SJSA1 (cell line): ENCODE measurements at regions not wholly inside any gene's neighbourhood (a gene's known extent, or its start where the extent isn't known, plus 50 kb on each side); places are given as distances from the start of the nearest gene placed in this dataset.

Source experiments
- DNase-seq, 2 experiments: peaks; one replicate each; pipeline ENCODE4 v3.0.0-alpha.2; 2015 to 2020; ENCODE audit warnings: low spot score in 2 of 2, low read depth in 1 of 2
- H3K27ac ChIP-seq: fragments of 250-450 bp; sonication (Bioruptor Pico); 2 replicates; pipeline ENCODE4 v1.5.1; 2020; ENCODE audit warnings: mild to moderate bottlenecking, moderate library complexity
- H3K27me3 ChIP-seq: fragments of 250-450 bp; sonication (Bioruptor Pico); replicated peaks from 2 replicates; pipeline ENCODE4 v1.5.1; 2020; ENCODE audit warnings: mild to moderate bottlenecking, moderate library complexity
- H3K36me3 ChIP-seq: fragments of 250-450 bp; sonication (Bioruptor Pico); 2 replicates; pipeline ENCODE4 v1.5.1; 2020; ENCODE audit warnings: mild to moderate bottlenecking
- H3K4me1 ChIP-seq: fragments of 250-450 bp; sonication (Bioruptor Pico); replicated peaks from 2 replicates; pipeline ENCODE4 v1.6.1; 2021; ENCODE audit warnings: mild to moderate bottlenecking
- H3K4me3 ChIP-seq: fragments of 250-450 bp; sonication (Bioruptor Pico); 2 replicates; pipeline ENCODE4 v1.5.1; 2020; ENCODE audit warnings: mild to moderate bottlenecking
- H3K9me3 ChIP-seq: fragments of 250-450 bp; sonication (Bioruptor Pico); replicated peaks from 2 replicates; pipeline ENCODE4 v1.5.1; 2020; ENCODE audit warnings: mild to moderate bottlenecking

GRCh38 chr14:65153101-65153500 lies 50.8 kb upstream of the MAX start:
- H3K36me3 ChIP-seq = no peaks in the 10 kb centered on the region
- no peak overlapping the region for H3K27ac ChIP-seq
- no peak overlapping the region for H3K4me3 ChIP-seq
- DNase-seq = no peak
- no peaks in the 10 kb centered on the region for H3K27me3 ChIP-seq
- H3K9me3 ChIP-seq = no peaks in the 10 kb centered on the region
- H3K4me1 ChIP-seq = no peaks in the 10 kb centered on the region

GRCh38 chr14:65156568-65157366 lies 54.5 kb upstream of the MAX start:
- Histone ChIP-seq H3K4me3 (no peak overlapping the region), H3K9me3 (no peaks in the 10 kb centered on the region), H3K27me3 (no peaks in the 10 kb centered on the region), H3K36me3 (no peaks in the 10 kb centered on the region), H3K27ac (no peak overlapping the region), H3K4me1 (no peaks in the 10 kb centered on the region)
- DNase-seq = no peak

DNA sequence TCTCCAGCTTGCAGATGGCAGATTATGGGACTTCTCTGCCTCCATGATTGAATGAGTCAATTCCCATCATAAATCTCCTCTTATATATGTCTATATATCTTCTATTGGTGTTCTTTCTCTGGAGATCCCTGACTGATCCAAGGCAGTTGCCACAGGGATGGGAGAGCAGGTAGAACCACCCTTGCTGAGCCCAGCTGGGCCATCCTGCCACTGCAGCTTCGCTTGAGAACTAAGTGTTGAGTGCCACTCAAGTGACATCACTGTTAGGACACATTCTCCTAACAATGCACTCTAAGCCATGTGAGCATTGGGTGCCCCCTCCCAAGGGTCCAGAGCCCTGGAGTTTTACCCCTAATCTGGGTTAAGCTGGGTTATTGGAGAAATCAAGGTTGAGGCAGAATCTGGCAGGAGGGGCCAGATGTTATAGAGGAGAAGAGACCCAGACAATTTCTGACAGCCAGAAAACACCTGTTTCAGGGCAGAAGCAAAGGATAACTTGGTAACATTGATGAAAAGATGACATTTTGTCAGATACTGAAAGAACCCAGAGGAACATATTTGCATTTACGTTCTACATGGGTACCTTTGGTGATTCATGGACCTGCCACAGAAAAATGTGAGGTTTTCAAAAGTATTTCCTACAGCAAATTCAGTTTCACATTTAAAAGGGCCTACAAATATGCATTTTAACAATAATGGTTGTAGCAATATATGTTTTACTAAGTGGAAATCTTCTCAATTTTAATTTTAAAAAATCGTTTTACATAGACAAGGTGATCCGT lies 57.2 kb upstream of the MAX start:
- Histone ChIP-seq H3K27ac (no peak overlapping the region), H3K27me3 (no peaks in the 10 kb centered on the region), H3K9me3 (no peaks in the 10 kb centered on the region), H3K36me3 (no peaks in the 10 kb centered on the region), H3K4me3 (no peak overlapping the region), H3K4me1 (no peaks in the 10 kb centered on the region)
- DNase-seq = no peak

DNA sequence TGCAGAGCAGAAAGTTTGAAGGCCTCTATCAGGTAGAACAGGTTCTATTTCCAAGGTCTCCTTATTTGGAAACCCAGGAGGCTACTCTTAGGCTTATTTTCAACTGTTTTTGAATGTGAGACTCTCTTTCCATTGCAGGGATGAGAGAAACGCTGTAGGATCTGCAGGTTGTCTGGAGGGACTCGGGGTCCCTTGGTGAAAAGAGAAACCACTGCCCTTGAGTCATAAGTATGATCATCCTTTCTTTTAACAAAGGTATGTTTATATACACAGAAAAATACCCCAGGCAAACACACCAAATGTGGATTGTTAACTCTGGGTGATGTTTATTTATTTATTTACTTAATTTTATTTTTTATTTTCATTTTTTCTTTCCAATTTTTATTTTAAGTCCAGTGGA lies 57.8 kb upstream of the MAX start:
- Histone ChIP-seq H3K4me3 (no peak overlapping the region), H3K4me1 (no peaks in the 10 kb centered on the region), H3K27ac (no peak overlapping the region), H3K27me3 (no peaks in the 10 kb centered on the region), H3K9me3 (no peaks in the 10 kb centered on the region), H3K36me3 (no peaks in the 10 kb centered on the region)
- DNase-seq = no peak

- Histone ChIP-seq H3K4me3 (no peak overlapping the region), H3K4me1 (no peaks in the 10 kb centered on the region), H3K36me3 (no peaks in the 10 kb centered on the region), H3K27me3 (no peaks in the 10 kb centered on the region), H3K27ac (no peak overlapping the region), H3K9me3 (no peaks in the 10 kb centered on the region)
- no peak for DNase-seq
These were observed 59.7 kb upstream of the MAX start for GRCh38 chr14:65162031-65162430.

- Histone ChIP-seq H3K9me3 (no peaks in the 10 kb centered on the region), H3K4me3 (no peak overlapping the region), H3K27me3 (no peaks in the 10 kb centered on the region), H3K27ac (no peak overlapping the region), H3K36me3 (no peaks in the 10 kb centered on the region), H3K4me1 (no peaks in the 10 kb centered on the region)
- DNase-seq = peak in 1 of 2 experiments; percentile 43
These were observed 61.9 kb upstream of the MAX start for GRCh38 chr14:65164068-65164824.

- H3K9me3 ChIP-seq = no peaks in the 10 kb centered on the region
- H3K27me3 ChIP-seq = no peaks in the 10 kb centered on the region
- H3K36me3 ChIP-seq = no peaks in the 10 kb centered on the region
- no peak for DNase-seq
- H3K27ac ChIP-seq = no peak overlapping the region
- H3K4me1 ChIP-seq = no peaks in the 10 kb centered on the region
- no peak overlapping the region for H3K4me3 ChIP-seq
These were observed 62.5 kb upstream of the MAX start for GRCh38 chr14:65164825-65165135.

DNA sequence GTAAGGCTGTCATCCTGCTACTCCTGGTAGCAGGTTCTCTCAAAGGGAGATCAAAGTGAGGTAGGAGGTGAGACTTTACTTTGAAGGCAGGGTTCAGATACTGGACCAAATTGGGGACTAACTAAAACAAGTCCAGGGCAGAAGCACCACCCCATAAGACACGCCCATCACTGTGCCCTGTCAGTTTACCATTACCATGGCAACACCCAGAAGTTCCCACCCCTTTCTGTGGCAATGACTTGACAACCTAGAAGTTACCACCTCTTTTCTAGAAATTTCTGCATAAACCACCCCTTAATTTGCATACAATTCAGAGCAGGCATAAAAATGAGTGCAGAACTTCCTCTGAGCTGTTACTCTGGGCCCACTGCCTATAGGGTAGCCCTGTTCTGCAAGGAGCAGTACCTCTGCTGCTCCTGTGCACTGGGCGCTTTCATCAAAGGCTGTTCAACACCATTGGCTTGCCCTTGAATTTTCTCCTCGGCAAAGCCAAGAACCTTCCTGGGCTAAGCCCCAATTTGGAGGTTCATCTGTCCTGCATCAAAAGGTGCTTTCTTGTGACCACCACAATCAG lies 64.8 kb upstream of the MAX start:
- no peak for DNase-seq

GRCh38 chr14:65168840-65169239 lies 66.5 kb upstream of the MAX start:
- Histone ChIP-seq H3K4me3 (no peak overlapping the region), H3K27ac (no peak overlapping the region), H3K36me3 (no peaks in the 10 kb centered on the region), H3K4me1 (no peaks in the 10 kb centered on the region), H3K27me3 (no peaks in the 10 kb centered on the region), H3K9me3 (no peaks in the 10 kb centered on the region)
- DNase-seq = no peak

More for the DNA sequence above, 64.8 kb upstream of the MAX start:
- H3K27ac ChIP-seq = no peak overlapping the region
- H3K9me3 ChIP-seq = no peaks in the 10 kb centered on the region
- no peaks in the 10 kb centered on the region for H3K36me3 ChIP-seq
- no peaks in the 10 kb centered on the region for H3K4me1 ChIP-seq
- no peak overlapping the region for H3K4me3 ChIP-seq
- no peaks in the 10 kb centered on the region for H3K27me3 ChIP-seq

DNA sequence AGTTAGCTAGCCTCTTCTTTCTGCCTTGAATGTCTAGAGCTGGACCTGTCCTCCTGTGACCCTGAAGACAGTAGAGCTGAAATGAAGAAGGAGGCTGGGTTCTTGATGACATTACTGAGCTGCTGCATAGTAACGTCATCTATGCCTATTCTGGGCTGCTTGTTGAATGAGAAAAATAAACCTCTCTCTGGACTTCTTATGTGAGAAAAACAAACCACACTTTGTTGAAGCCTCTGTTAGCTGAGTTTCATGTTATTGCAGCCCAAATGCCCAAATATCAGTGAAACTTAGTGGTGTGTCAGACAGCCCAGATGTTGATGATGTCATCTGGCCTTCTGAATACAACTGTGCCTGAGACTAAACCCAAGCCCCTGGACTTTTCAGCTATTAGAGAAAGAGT lies 67.0 kb upstream of the MAX start:
- Histone ChIP-seq H3K27me3 (no peaks in the 10 kb centered on the region), H3K27ac (no peak overlapping the region), H3K4me1 (no peaks in the 10 kb centered on the region), H3K4me3 (no peak overlapping the region), H3K36me3 (no peaks in the 10 kb centered on the region), H3K9me3 (no peaks in the 10 kb centered on the region)
- DNase-seq = peak in 1 of 2 experiments; percentile 2

GRCh38 chr14:65170318-65170717 lies 68.0 kb upstream of the MAX start:
- no peaks in the 10 kb centered on the region for H3K4me1 ChIP-seq
- no peak overlapping the region for H3K27ac ChIP-seq
- no peak for DNase-seq
- no peak overlapping the region for H3K4me3 ChIP-seq
- no peaks in the 10 kb centered on the region for H3K9me3 ChIP-seq
- H3K27me3 ChIP-seq = no peaks in the 10 kb centered on the region
- no peaks in the 10 kb centered on the region for H3K36me3 ChIP-seq

DNA sequence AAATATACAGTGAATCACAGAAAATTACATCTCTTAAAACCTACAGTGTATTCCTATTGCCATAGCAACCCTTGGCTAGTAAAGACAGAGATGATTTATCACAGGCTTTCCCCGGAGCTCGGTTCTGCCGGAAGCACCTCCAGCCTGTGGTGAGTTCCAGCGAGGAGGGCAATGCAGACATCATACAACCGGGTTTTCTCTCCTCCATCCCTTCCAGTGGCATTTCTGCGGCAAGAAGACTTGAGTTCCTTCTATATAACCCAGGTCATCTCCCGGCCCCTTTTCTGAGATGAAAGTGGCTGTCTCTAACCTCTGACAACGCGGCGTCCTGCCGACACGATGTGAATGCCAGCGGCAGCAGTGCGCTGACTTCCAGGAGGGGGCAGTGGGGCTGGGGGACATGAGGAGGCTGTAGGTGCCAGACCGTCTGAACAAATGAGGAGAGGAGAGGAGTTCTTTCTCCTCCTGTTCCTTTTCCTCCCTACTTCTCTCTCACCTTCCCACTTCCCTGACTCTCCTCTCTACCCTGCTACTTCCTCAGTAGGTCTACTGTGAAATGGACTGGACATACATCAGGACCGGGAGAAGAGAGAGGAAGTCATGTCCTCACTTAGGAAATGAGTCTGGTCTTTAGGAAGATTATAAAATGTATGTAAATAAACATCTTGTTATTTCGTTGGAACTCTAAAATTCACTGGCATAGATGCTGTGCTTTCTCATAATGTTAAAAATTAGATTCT lies 68.6 kb upstream of the MAX start:
- no peaks in the 10 kb centered on the region for H3K36me3 ChIP-seq
- H3K27me3 ChIP-seq = no peaks in the 10 kb centered on the region
- no peak for DNase-seq
- H3K4me1 ChIP-seq = no peaks in the 10 kb centered on the region
- H3K9me3 ChIP-seq = no peaks in the 10 kb centered on the region
- no peak overlapping the region for H3K27ac ChIP-seq
- no peak overlapping the region for H3K4me3 ChIP-seq

DNA sequence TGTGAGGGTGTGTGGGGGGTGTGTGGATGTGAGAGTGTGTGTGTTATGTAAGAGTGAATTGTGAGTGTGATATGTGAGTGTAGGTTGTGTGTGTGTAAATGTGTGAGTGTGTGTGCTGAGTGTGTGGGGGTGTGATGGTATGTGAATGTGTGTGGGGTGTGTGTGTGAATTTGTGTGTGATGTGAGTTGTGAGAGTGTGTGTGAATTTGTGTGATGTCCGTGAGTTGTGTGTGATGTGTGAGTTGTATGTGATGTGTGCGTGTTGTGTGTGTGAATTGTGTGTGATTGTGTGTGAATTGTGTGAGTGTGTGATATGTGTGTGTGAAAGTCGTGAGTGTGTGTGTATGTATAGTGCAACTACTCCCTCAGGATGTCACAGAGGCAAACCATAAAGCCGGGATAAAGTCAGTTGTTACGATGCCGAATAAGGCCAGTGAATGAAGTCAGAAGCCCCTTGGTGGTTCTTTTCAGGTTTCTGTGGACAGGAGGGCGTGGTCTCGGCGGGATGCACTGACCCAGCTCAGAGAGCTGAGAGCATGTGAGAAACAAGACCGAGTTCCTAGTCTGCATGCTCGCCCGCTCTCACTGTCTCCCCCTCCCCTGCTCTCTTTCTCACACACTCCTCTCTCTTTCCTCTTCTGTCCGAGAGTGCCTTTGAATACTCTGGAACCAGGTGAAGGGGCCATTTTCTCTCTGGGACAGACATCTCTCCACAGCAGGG lies 71.8 kb upstream of the MAX start:
- H3K4me1 ChIP-seq = no peaks in the 10 kb centered on the region
- no peaks in the 10 kb centered on the region for H3K36me3 ChIP-seq
- H3K4me3 ChIP-seq = no peak overlapping the region
- H3K27ac ChIP-seq = no peak overlapping the region
- H3K27me3 ChIP-seq = no peaks in the 10 kb centered on the region
- no peaks in the 10 kb centered on the region for H3K9me3 ChIP-seq
- no peak for DNase-seq
